ENCODE measurements at regions not wholly inside any gene's neighbourhood (a gene's known extent, or its start where the extent isn't known, plus 50 kb on each side); places are given as distances from the start of the nearest gene placed in this dataset.
A peak's percentile ranks its signal among the peaks of the same experiment; 100 is the strongest.
"Not testable (repeated sequence)": the region's sequence is repeated elsewhere in the genome, so short reads cannot be mapped to it uniquely, and the experiment has no call there.

DNA sequence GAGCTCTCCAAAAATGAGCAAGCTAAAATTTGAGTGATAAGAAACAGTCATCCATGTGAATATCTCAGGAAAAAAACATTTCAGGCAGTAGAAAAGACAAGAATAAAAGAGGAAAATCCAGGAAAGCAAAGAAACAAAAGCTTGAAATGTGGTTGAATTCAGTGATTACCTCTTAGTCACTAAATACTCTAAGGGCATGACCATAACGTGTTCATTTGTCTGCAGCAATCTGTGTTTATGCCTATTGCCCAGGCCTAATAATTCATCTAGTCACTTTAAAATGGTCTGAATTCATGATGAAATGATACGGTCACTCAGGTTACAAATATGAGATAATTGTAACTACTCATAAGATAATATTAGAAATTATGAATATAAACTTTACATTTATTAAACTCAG is 837.9 kb downstream of the STPG2 start:
- DNase-seq = no peak

GRCh38 chr4:97309121-97309520 is 834.2 kb downstream of the STPG2 start:
- DNase-seq = no peak

DNA sequence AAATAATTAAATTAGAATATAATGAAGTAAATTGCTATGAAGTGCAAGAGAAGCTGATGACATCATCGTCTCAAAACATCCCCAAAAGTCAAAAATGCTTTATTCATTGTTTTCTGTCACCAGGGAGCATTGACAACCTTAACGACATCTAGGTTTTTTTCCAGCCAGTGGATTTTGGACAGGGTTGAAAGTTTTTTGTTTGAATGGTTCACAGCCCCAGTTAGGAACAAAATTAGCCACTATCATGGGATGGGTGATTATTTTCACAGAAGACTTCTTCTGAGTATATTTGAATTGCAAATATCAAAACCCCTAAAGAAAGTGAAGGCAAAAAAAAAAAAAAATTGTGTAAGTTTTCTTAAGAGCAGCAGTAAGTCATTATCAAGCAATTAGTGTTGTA is 826.1 kb downstream of the STPG2 start:
- no peak for DNase-seq

DNA sequence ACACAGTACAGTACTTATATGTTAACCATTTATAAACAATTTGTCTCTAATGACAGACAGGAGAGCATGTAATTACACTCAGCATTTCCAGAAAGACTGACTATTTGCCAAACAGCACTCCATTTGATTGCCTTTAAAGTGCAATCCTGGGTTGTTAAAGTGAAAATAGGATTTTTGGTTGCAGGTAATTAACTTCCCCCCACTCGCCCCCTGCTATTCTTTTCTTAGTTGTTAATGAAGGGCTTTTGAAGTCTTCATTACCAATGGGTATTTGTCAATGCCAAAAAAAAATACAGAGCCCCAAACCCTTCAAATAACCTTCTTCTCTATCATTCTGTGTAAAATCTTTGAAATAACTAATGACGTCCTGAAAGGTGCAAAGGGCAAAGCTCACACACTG is 825.6 kb downstream of the STPG2 start:
- no peak for DNase-seq

- not testable (repeated sequence) for DNase-seq
Observed at GRCh38 chr4:97325751-97326150, 817.5 kb downstream of the STPG2 start.

GRCh38 chr4:97330917-97331316 is 812.4 kb downstream of the STPG2 start:
- DNase-seq = no peak

DNA sequence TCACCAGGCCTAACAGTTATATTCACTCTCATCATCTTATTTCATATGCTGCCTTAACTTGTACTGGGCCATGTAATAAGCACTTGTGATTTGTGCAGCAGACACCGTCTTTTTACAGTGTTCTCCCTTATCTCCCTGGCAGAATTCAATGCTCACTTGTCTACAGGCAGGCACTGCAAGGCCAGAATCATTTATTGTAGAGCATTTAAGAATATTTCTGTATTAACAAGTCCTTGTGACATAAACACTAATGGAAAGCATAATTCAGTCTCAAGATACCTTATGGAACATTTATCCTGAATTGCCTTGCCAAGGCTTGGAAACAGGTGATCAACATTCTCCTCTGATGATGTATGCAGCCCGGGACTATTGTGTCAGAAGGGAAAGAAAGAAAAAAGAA is 808.9 kb downstream of the STPG2 start:
- no peak for DNase-seq

GRCh38 chr4:97349468-97350186 is 793.6 kb downstream of the STPG2 start:
- DNase-seq = no peak

GRCh38 chr4:97353876-97354275 is 789.4 kb downstream of the STPG2 start:
- DNase-seq = no peak

DNA sequence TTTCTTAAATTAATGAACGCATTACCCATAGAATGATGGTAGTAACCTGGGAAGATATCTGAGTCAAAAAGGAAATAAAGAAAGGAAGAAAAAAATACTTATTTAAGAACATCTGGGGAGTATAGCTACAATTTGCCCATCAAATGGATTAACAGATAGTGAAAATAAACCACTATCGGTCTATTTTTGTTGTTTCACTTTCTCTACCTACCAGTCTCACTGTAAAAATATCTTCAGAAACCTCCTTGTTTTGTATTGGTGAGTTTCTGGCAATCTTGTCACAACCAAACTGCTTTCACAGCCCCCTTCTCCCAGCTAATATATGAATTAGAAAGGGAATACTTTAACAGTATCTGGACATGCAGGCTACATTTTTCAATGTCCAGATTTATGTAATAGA is 783.5 kb downstream of the STPG2 start:
- no peak for DNase-seq

DNA sequence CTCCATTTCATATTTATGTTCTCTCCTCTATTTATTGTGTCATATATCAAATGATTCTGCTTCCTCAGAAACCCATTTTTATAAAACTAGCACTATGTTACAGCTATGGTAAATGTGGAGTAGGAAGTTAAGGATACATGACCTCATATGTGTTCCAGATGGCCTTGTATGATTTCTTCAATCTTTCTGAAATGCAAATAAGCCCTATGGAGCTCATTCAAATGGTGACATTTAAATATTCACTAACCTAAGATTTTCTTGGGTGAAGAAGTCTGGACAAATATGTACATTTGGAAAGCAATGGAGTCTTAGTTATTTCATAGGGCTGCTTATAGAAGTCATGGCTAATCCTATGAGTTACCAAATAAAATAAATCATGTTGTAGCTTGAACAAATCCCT is 782.5 kb downstream of the STPG2 start:
- DNase-seq = no peak

DNA sequence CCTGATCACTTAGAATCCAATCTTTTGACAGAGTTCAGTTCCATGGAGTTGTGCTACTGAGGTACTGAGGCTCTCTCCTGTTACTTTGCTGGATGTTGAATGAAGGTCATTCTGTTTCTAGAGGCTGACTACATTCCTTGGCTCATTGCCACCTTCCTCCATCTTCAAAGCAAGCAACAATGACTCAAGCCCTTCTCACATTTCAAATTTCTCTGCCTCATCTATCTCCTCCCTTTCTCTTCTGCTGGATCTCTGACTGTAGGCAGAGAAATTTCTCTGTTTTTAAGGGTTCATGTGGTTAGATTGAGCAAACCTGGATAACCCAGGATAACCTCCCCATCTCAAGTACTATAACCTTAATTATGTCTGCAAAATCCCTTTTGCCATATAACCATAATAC is 775.4 kb downstream of the STPG2 start:
- DNase-seq = peak; percentile 41

GRCh38 chr4:97370568-97370967 is 772.7 kb downstream of the STPG2 start:
- DNase-seq = no peak

DNA sequence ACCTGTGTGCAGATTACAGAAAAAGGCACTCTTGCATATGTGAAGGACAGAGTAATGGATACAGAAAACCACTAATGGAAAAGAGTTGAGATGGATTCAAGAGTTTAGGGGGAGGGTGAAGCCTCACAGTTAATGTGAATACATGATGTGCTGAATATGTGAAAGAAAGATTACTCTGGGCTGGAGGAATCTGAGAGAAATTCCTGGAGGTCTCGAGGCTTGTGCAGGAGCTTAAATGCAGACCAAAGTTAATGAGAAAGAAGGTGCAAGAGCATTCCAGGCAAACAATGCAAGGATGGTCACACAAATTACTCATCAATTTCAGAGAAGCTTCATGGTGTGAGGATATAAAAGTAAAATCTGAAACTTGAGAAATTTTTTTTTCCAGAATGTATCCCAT is 768.8 kb downstream of the STPG2 start:
- DNase-seq = no peak

DNA sequence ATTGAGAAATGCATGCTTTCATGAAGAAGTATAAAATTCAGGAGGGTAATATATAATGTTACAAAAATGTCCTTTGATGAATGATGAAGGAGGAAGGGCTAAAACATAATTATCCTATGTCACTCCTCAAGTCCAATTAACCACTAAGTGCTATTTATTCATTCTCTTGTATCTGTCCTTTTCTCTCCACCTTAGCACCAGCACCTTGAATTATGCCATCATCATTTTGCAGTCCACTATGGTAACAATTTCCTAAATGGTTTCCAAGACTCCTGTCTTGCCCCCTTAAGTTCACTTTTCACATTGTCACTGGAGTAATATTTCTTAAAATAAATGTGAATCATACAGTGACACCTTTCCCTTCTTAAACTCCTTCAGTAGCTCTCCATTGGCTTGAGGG is 756.3 kb downstream of the STPG2 start:
- DNase-seq = no peak

DNA sequence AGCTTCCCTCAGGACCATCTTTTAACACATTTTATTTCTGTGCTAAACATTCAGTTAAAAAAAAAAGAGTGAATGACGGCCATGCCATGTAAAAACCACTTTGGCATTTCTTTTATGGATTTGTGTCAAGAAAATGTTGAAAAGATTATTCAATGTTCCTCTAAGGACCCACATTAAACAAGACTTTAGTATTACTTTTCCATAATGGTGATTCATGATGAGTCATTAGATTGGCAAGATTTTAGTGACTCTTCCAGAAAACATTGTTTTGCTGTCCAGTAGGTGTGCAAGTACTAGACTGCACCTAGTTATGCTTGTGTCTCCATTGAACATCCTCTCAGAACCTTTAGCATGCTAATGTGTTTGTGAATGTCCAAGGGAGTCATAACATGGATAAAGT is 748.6 kb downstream of the STPG2 start:
- no peak for DNase-seq

DNA sequence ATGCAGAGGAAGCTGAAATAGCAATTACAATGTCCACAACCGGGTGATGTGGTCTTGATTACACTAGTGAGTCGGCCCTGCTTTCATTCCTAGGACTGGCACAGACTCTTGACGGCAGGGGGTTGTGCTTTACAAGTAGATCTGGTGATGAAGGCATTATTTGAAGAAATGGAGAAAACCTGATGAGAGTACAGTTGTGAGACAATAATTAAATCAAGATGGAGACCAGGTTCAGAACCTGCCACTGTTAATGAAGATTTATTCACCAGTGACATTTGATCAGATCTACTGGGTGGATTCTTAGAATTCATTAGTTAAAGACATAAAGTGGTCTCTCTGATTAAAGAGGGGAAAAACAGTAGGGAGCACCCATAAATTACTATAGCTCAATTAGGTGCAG is 747.2 kb downstream of the STPG2 start:
- DNase-seq = no peak

DNA sequence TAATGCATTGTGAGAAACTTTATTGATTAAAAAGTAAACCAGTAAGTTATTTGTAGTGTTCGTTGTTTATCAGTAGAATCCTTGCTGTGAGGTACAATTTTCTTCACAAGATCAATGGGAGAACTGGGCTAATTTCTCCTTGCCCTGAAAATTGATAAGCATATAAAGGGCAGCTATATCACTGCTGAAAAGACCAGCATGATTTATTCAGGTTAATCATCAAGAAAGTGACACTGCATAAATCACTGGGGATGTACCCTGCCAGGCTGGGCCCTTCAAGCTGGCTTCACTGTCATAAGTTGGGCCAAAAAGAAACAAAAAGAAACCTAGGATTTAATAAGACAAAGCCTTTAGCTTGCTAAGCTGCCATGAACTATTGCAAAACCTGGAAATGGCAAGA is 746.7 kb downstream of the STPG2 start:
- DNase-seq = no peak

- DNase-seq = no peak
Observed at GRCh38 chr4:97404876-97405523, 738.3 kb downstream of the STPG2 start.

- DNase-seq = peak; percentile 51
Observed at GRCh38 chr4:97411356-97411755, 731.9 kb downstream of the STPG2 start.

DNA sequence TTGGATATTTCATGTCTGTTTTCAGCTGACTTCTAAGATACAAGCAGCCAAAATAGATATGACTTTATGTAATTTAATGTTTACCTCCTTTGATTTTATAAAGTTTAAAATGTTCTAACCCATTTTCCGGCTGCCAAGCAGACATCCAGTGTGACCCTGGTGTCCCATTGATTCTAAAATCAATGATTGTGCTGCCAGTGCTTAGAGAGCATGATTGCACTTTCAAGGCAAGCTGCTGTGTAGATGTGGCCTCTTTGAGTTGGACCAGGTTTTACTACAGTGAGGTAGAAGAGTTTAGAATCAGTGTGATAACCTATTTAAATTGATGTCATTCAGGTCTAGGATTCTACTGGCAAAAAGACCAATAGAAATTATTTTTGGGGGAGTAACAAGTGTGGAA is 730.9 kb downstream of the STPG2 start:
- no peak for DNase-seq

GRCh38 chr4:97414161-97414560 is 729.1 kb downstream of the STPG2 start:
- no peak for DNase-seq

DNA sequence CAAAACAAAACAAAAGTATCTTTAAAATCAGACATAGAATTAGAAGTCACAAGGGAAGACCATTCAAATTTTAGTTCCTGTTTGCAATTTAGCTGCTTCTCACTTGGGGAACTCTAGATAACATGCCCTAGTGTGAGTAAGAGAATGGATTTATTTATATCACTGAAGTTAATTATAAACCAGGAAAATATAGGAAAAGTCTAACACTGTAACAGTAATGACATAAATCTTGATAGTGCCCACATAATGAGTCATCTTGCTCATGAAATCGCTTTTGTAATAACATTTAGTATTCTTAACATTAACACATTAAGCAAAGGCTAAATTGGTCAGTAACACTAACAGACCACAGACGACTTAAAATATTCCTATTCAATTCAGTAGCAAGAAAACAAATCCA is 710.7 kb downstream of the STPG2 start:
- no peak for DNase-seq

DNA sequence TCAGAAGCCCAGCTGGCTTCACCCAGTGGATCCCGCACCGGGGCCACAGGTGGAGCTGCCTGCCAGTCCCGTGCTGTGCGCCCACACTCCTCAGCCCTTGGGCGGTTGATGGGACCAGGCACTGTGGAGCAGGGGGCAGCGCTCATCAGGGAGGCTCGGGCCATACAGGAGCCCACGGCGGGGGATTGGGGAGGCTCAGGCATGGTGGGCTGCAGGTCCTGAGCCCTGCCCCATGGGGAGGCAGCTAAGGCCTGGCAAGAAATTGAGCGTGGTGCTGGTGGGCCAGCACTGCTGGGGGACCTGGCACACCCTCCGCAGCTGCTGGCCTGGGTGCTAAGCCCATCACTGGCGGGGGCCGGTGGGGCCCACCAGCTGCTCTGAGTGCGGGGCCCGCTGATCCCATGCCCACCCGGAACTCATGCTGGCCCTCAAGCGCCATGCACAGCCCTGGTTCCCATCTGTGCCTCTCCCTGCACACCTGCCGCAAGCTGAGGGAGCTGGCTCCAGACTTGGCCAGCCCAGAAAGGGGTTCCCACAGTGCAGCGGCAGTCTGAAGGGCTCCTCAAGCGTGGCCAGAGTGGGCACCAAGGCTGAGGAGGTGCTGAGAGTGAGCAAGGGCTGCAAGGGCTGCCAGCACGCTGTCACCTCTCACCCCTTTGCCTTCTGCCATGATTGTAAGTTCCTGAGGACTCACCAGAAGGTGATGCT is 705.1 kb downstream of the STPG2 start:
- not testable (repeated sequence) for DNase-seq

All from OCI-M1 (cell line).